ENCODE measurements at regions not wholly inside any gene's neighbourhood (a gene's known extent, or its start where the extent isn't known, plus 50 kb on each side); places are given as distances from the start of the nearest gene placed in this dataset.

DNA sequence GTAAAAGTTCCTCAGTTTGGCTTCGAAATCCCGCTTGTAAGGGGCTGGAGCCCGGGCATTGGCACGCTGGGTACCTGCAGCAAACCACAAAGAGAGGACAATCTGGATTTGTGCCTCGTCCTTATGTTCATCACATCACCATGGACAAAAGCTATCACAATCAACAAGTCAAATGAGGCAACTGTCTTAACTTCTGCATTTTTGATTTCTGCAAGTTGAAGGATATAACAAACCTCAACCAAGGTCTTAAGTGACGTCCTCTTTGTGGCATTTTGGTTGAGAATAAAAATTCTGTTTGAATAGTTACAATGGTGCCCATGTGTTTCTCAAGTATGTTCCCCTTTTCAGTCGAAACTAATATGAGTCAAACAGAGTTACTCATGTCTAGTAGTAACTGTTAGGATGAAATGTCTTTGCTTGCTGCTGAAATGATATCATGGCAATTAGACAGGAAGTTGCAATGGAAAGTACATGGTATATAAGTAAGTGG lies 70.8 kb upstream of the STK17B start:
- TF ChIP-seq, protein P1, sequence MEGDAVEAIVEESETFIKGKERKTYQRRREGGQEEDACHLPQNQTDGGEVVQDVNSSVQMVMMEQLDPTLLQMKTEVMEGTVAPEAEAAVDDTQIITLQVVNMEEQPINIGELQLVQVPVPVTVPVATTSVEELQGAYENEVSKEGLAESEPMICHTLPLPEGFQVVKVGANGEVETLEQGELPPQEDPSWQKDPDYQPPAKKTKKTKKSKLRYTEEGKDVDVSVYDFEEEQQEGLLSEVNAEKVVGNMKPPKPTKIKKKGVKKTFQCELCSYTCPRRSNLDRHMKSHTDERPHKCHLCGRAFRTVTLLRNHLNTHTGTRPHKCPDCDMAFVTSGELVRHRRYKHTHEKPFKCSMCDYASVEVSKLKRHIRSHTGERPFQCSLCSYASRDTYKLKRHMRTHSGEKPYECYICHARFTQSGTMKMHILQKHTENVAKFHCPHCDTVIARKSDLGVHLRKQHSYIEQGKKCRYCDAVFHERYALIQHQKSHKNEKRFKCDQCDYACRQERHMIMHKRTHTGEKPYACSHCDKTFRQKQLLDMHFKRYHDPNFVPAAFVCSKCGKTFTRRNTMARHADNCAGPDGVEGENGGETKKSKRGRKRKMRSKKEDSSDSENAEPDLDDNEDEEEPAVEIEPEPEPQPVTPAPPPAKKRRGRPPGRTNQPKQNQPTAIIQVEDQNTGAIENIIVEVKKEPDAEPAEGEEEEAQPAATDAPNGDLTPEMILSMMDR (IDR thresholded peaks at IDR 0.05; ENCODE audit: low read depth, low read length, missing control alignments) = no peak
- DNase-seq (ENCODE audit: extremely low read depth, low read depth) = no peak
- no peak overlapping the region for H3K4me3 ChIP-seq (replicated peaks; ENCODE audit: low read depth, low read length)

- no peak for DNase-seq (ENCODE audit: extremely low read depth, low read depth)
- TF ChIP-seq, protein P1 (IDR thresholded peaks at IDR 0.05; ENCODE audit: low read depth, low read length, missing control alignments) = no peak
- no peak overlapping the region for H3K4me3 ChIP-seq (replicated peaks; ENCODE audit: low read depth, low read length)
Measured at GRCh38 chr2:196244516-196244915, 73.1 kb upstream of the STK17B start.

DNA sequence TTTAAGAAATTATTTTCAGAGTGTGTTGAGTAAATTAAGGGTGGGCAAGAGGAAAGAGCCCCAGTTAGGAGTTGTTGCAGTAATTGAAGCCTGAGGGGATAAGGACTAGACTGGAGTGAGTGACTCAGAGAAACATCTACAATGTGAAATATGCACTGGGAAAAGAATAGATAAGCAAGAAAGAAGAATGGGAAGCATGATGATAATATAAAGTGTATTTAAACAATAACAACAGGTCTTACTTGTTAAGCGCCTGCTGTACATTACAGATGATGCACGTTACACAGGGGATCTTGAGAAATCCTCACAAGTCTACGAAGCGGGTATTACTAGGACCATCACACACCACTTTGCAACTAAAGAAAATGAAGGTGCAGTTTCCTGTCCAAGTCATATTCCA lies 73.6 kb upstream of the STK17B start:
- no peak overlapping the region for H3K4me3 ChIP-seq (replicated peaks; ENCODE audit: low read depth, low read length)
- TF ChIP-seq, protein P1 (IDR thresholded peaks at IDR 0.05; ENCODE audit: low read depth, low read length, missing control alignments) = no peak
- DNase-seq (ENCODE audit: extremely low read depth, low read depth) = no peak

GRCh38 chr2:196245378-196246140 lies 74.2 kb upstream of the STK17B start:
- DNase-seq (ENCODE audit: extremely low read depth, low read depth) = no peak
- TF ChIP-seq, protein P1 (IDR thresholded peaks at IDR 0.05; ENCODE audit: low read depth, low read length, missing control alignments) = no peak
- H3K4me3 ChIP-seq (replicated peaks; ENCODE audit: low read depth, low read length) = no peak overlapping the region

DNA sequence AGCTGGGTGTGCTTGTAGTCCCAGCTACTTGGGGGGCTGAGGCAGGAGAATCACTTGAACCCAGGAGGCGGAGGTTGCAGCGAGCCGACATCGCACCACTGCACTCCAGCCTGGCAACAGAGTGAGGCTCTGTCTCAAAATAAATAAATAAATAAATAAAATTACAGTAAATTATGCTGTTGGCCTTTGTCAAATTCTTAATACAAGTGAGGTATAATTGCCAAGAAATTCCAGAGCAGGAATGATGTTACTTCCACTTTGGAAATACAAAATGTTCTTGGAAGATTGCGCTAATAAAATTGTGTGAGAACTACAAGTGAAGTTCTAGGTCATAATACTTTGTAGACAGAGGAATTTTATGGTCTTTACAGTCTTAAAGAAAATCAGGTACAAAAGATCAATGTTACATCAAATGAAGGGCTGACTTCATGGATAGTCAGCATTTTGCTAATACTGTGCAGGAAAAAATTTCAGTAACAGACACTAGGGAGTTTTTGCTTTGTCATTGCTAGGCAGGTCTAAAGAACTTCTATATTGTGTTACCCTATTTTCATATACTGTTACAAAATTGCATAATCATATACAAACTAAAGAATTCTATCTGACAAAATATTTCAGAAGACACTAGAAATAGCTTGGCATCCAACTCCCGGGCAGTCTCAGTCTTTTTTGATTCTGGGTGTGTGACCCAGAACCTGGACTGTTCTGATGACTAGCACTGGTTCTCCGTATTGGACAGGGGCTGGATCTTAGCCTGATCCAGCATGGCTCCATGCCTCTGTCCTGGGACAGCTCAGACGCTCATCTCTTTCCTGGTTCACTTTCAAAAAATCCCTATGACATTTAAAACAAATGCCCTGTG lies 76.0 kb upstream of the STK17B start:
- TF ChIP-seq, protein P1 (IDR thresholded peaks at IDR 0.05; ENCODE audit: low read depth, low read length, missing control alignments) = no peak
- no peak for DNase-seq (ENCODE audit: extremely low read depth, low read depth)

GRCh38 chr2:196247976-196248280 lies 76.5 kb upstream of the STK17B start:
- TF ChIP-seq, protein P1 (IDR thresholded peaks at IDR 0.05; ENCODE audit: low read depth, low read length, missing control alignments) = no peak
- H3K4me3 ChIP-seq (replicated peaks; ENCODE audit: low read depth, low read length) = no peak overlapping the region
- no peak for DNase-seq (ENCODE audit: extremely low read depth, low read depth)

More for the DNA sequence above, 76.0 kb upstream of the STK17B start:
- no peak overlapping the region for H3K4me3 ChIP-seq (replicated peaks; ENCODE audit: low read depth, low read length)

Data from HFF-Myc (cell line).